ENCODE measurements at regions not wholly inside any gene's neighbourhood (a gene's known extent, or its start where the extent isn't known, plus 50 kb on each side); places are given as distances from the start of the nearest gene placed in this dataset.

- Histone ChIP-seq H4K20me1 (ENCODE audit: control insufficient read depth, insufficient read depth, low read depth, low read length) (no peaks in the 10 kb centered on the region), H3K27ac (ENCODE audit: low read depth, low read length) (no peak overlapping the region), H3K4me1 (ENCODE audit: control insufficient read depth, low read length) (no peaks in the 10 kb centered on the region), H3K9me2 (replicated peaks; ENCODE audit: control insufficient read depth, low read length) (no peaks in the 10 kb centered on the region), H3K9me3 (ENCODE audit: control insufficient read depth, insufficient read depth, low read length) (no peaks in the 10 kb centered on the region), H3K27me3 (ENCODE audit: control insufficient read depth, low read length) (no peaks in the 10 kb centered on the region), H3F3A (ENCODE audit: control insufficient read depth, insufficient read depth) (no peaks in the 10 kb centered on the region), H3K4me2 (ENCODE audit: low read length) (no peak overlapping the region), H3K4me3 (ENCODE audit: low read length) (no peak overlapping the region), H3K79me2 (ENCODE audit: control insufficient read depth, low read length) (no peaks in the 10 kb centered on the region), H3K36me3 (ENCODE audit: control insufficient read depth, low read length) (no peaks in the 10 kb centered on the region)
- no peak for TF ChIP-seq CTCF (IDR thresholded peaks at IDR 0.05; ENCODE audit: low read depth, low read length, poor library complexity, severe bottlenecking)
- no peak for TF ChIP-seq EZH2phosphoT487 (IDR thresholded peaks at IDR 0.05; ENCODE audit: borderline replicate concordance, low read length)
Observed at GRCh38 chr2:35510636-35511035, 844.9 kb upstream of the CRIM1 start.

- Histone ChIP-seq H3K9me2 (replicated peaks; ENCODE audit: control insufficient read depth, low read length) (no peaks in the 10 kb centered on the region), H3K27ac (ENCODE audit: low read depth, low read length) (no peak overlapping the region), H3K27me3 (ENCODE audit: control insufficient read depth, low read length) (no peaks in the 10 kb centered on the region), H3K4me3 (ENCODE audit: low read length) (no peak overlapping the region), H3K79me2 (ENCODE audit: control insufficient read depth, low read length) (no peaks in the 10 kb centered on the region), H3K9me3 (ENCODE audit: control insufficient read depth, insufficient read depth, low read length) (no peaks in the 10 kb centered on the region), H4K20me1 (ENCODE audit: control insufficient read depth, insufficient read depth, low read depth, low read length) (no peaks in the 10 kb centered on the region), H3K4me1 (ENCODE audit: control insufficient read depth, low read length) (no peaks in the 10 kb centered on the region), H3F3A (ENCODE audit: control insufficient read depth, insufficient read depth) (no peaks in the 10 kb centered on the region), H3K36me3 (ENCODE audit: control insufficient read depth, low read length) (no peaks in the 10 kb centered on the region), H3K4me2 (ENCODE audit: low read length) (no peak overlapping the region)
- TF ChIP-seq CTCF (IDR thresholded peaks at IDR 0.05; ENCODE audit: low read depth, low read length, poor library complexity, severe bottlenecking), result no peak
- no peak for TF ChIP-seq EZH2phosphoT487 (IDR thresholded peaks at IDR 0.05; ENCODE audit: borderline replicate concordance, low read length)
Observed at GRCh38 chr2:35508601-35509000, 847.0 kb upstream of the CRIM1 start.

GRCh38 chr2:35504419-35504818 is 851.2 kb upstream of the CRIM1 start:
- Histone ChIP-seq H3F3A (ENCODE audit: control insufficient read depth, insufficient read depth) (no peaks in the 10 kb centered on the region), H3K9me2 (replicated peaks; ENCODE audit: control insufficient read depth, low read length) (no peaks in the 10 kb centered on the region), H3K4me2 (ENCODE audit: low read length) (no peak overlapping the region), H3K79me2 (ENCODE audit: control insufficient read depth, low read length) (no peaks in the 10 kb centered on the region), H3K4me3 (ENCODE audit: low read length) (no peak overlapping the region), H3K36me3 (ENCODE audit: control insufficient read depth, low read length) (no peaks in the 10 kb centered on the region), H4K20me1 (ENCODE audit: control insufficient read depth, insufficient read depth, low read depth, low read length) (no peaks in the 10 kb centered on the region), H3K27ac (ENCODE audit: low read depth, low read length) (no peak overlapping the region), H3K9me3 (ENCODE audit: control insufficient read depth, insufficient read depth, low read length) (no peaks in the 10 kb centered on the region), H3K27me3 (ENCODE audit: control insufficient read depth, low read length) (no peaks in the 10 kb centered on the region), H3K4me1 (ENCODE audit: control insufficient read depth, low read length) (no peaks in the 10 kb centered on the region)
- TF ChIP-seq CTCF (IDR thresholded peaks at IDR 0.05; ENCODE audit: low read depth, low read length, poor library complexity, severe bottlenecking) (no peak), EZH2phosphoT487 (IDR thresholded peaks at IDR 0.05; ENCODE audit: borderline replicate concordance, low read length) (no peak)

- H3K4me1 ChIP-seq (ENCODE audit: control insufficient read depth, low read length), result no peaks in the 10 kb centered on the region
- no peak overlapping the region for H3K27ac ChIP-seq (ENCODE audit: low read depth, low read length)
- TF ChIP-seq CTCF (IDR thresholded peaks at IDR 0.05; ENCODE audit: low read depth, low read length, poor library complexity, severe bottlenecking), result no peak
- no peak for TF ChIP-seq EZH2phosphoT487 (IDR thresholded peaks at IDR 0.05; ENCODE audit: borderline replicate concordance, low read length)
Observed at GRCh38 chr2:35503738-35504199, 851.8 kb upstream of the CRIM1 start.

More at GRCh38 chr2:35503738-35504199, 851.8 kb upstream of the CRIM1 start:
- no peaks in the 10 kb centered on the region for H3K36me3 ChIP-seq (ENCODE audit: control insufficient read depth, low read length)
- no peak overlapping the region for H3K4me2 ChIP-seq (ENCODE audit: low read length)
- H3K4me3 ChIP-seq (ENCODE audit: low read length), result no peak overlapping the region
- no peaks in the 10 kb centered on the region for H3K79me2 ChIP-seq (ENCODE audit: control insufficient read depth, low read length)
- no peaks in the 10 kb centered on the region for H4K20me1 ChIP-seq (ENCODE audit: control insufficient read depth, insufficient read depth, low read depth, low read length)
- H3K9me3 ChIP-seq (ENCODE audit: control insufficient read depth, insufficient read depth, low read length), result no peaks in the 10 kb centered on the region
- no peaks in the 10 kb centered on the region for H3K9me2 ChIP-seq (replicated peaks; ENCODE audit: control insufficient read depth, low read length)
- H3K27me3 ChIP-seq (ENCODE audit: control insufficient read depth, low read length), result no peaks in the 10 kb centered on the region
- no peaks in the 10 kb centered on the region for H3F3A ChIP-seq (ENCODE audit: control insufficient read depth, insufficient read depth)
